Activated T-helper 17 cell treated with anti-CD3 and anti-CD28 coated beads, Interleukin-2, amount 50 U/mL, for 72 hours (primary cell): ENCODE measurements at regions not wholly inside any gene's neighbourhood (a gene's known extent, or its start where the extent isn't known, plus 50 kb on each side); places are given as distances from the start of the nearest gene placed in this dataset.

Source experiments
- ATAC-seq: fragments of 150-1000 bp; cut with Tn5 transposase; replicated peaks from 2 replicates; pipeline ENCODE4 v1.10.0; 2021; ENCODE audit warnings: mild to moderate bottlenecking, moderate library complexity
- H3K27ac Mint-ChIP-seq: one replicate; pipeline ENCODE4 v1.8.0; 2022; ENCODE audit warnings: mixed read lengths
- H3K27me3 Mint-ChIP-seq: one replicate; pipeline ENCODE4 v1.8.0; 2022; ENCODE audit warnings: mixed read lengths
- H3K36me3 Mint-ChIP-seq: one replicate; pipeline ENCODE4 v1.8.0; 2022; ENCODE audit warnings: low read depth, mild to moderate bottlenecking, mixed read lengths
- H3K4me1 Mint-ChIP-seq: one replicate; pipeline ENCODE4 v1.8.0; 2022; ENCODE audit warnings: mixed read lengths
- H3K4me3 Mint-ChIP-seq: one replicate; pipeline ENCODE4 v1.8.0; 2022; ENCODE audit warnings: mild to moderate bottlenecking, mixed read lengths
- H3K9me3 Mint-ChIP-seq: one replicate; pipeline ENCODE4 v1.8.0; 2022; ENCODE audit warnings: mixed read lengths

GRCh38 chr14:53807108-53807507, 149.5 kb downstream of the BMP4 start:
- no peaks in the 10 kb centered on the region for H3K27me3 Mint-ChIP-seq
- H3K9me3 Mint-ChIP-seq = peaks cover 3% of the 10 kb centered on the region
- no peak overlapping the region for H3K4me3 Mint-ChIP-seq
- H3K36me3 Mint-ChIP-seq = no peaks in the 10 kb centered on the region
- no peak overlapping the region for H3K27ac Mint-ChIP-seq
- no peak for ATAC-seq
- H3K4me1 Mint-ChIP-seq = no peaks in the 10 kb centered on the region

DNA sequence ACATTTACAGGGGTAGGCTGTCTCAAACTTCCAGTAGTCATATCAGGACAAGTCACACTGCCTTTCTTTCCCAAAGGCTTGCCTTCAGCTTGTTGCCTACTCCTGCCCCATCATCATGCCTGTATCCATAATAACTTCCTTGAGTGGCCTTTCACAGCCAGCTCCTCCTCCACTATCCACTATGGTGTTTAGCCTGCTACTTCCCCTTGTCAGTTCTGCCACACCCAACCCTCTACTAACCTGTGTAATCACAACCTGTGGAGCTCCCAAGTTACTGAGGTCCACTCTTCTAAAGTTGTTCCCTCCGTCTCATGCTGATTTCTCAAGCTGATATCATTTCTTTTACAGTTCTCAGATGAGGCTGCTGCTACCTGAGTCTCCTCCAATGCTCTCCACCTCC, 159.9 kb downstream of the BMP4 start:
- Mint-ChIP-seq H3K36me3 (no peaks in the 10 kb centered on the region), H3K27me3 (no peaks in the 10 kb centered on the region), H3K27ac (no peak overlapping the region), H3K4me1 (no peaks in the 10 kb centered on the region), H3K4me3 (no peak overlapping the region), H3K9me3 (peaks cover 11% of the 10 kb centered on the region)
- no peak for ATAC-seq

DNA sequence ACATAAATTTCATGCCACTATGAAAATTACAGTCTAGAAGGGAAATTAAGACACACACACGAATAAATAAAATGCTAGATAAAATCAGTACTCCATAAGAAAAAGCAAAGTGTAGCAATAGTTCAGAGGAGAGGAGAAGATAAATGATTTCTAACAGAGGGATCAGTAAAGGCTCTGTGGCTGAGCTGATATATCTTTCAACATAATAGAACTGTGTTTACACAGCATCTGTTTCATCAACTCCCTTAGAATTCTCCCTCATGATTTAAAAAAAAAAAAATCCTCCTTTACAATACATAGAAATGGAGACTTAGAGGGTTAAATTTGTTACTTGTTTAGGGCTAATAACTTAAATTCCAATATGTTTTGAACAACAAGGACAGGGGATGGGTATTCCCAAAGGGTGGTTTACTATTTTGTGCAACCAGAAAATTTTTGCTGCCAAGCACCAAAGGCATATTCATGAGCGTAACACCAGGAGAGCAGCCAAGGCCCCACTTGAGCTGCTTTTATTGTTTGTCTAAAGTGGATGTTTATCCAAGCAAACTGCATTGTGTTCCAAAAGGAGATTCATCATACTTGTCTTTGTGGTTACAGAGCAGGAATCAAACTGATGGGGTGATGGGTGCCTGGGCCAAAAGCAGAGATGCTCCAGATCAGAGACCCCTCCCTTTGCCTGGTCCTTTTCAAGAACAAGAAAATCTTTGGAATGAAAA, 162.7 kb downstream of the BMP4 start:
- H3K27me3 Mint-ChIP-seq = no peaks in the 10 kb centered on the region
- H3K27ac Mint-ChIP-seq = no peak overlapping the region
- no peaks in the 10 kb centered on the region for H3K9me3 Mint-ChIP-seq
- no peak overlapping the region for H3K4me3 Mint-ChIP-seq
- ATAC-seq = no peak
- H3K36me3 Mint-ChIP-seq = no peaks in the 10 kb centered on the region
- no peaks in the 10 kb centered on the region for H3K4me1 Mint-ChIP-seq

- no peak overlapping the region for H3K27ac Mint-ChIP-seq
- H3K4me1 Mint-ChIP-seq = no peaks in the 10 kb centered on the region
- H3K36me3 Mint-ChIP-seq = no peaks in the 10 kb centered on the region
- H3K9me3 Mint-ChIP-seq = no peaks in the 10 kb centered on the region
- H3K27me3 Mint-ChIP-seq = no peaks in the 10 kb centered on the region
- no peak overlapping the region for H3K4me3 Mint-ChIP-seq
- ATAC-seq = no peak
Observed at GRCh38 chr14:53792909-53793308, 163.7 kb downstream of the BMP4 start.

DNA sequence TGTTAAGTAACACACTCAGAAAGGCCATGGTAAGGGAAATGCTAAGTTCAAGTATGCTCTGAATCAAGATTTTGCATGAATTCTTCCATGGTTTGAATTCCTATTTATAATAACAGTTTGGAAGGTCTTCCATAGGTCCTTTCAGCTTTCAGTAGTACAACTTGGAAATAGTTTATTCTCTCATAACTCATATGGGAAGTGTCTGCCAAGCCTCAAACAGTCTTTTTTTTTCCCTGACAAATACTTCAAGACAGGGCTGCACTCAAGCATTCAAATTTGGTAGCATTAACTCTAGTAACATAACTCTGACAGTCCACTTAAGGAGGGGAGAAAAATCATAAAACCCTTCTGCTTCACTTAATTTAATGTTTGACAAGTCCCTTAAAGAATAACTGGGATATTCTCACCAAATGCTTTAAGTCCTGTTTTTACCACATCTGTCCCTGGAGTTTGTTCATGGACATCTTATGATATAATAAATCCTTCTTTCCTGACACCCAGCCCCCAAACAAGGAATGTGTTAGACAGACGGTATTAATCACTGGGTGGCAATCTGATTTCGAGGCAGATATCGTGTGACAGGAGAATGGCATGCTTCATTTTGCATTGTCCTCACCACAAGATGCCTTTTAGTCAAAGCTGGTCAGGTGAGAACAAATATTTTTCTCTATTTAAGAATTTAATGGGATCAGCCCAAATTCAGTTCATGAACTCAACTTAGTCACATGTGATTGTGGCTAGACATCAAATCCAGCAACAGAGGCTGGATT, 165.7 kb downstream of the BMP4 start:
- Mint-ChIP-seq H3K4me1 (no peaks in the 10 kb centered on the region), H3K36me3 (no peaks in the 10 kb centered on the region), H3K9me3 (no peaks in the 10 kb centered on the region), H3K4me3 (no peak overlapping the region), H3K27me3 (no peaks in the 10 kb centered on the region), H3K27ac (no peak overlapping the region)
- ATAC-seq = no peak

DNA sequence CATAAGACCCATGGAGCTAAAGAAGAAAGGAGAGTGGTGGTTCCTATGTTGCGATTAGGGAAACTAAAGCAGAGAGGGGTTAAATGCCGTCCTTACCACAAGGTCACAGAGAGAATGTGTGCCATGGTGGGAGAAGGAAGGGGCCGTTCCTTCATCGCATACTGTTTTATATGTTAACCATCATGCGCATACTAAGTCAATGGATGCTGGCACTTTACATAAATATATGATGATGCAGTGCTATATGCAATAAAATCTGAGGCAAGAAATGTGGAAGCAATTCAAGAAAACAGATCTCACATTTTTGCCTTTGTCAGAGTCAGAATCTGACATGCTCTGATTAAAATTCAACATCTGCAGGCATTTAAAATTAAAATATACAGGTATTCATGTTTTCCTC, 168.1 kb downstream of the BMP4 start:
- Mint-ChIP-seq H3K9me3 (peaks cover 4% of the 10 kb centered on the region), H3K4me3 (no peak overlapping the region), H3K36me3 (no peaks in the 10 kb centered on the region), H3K27ac (no peak overlapping the region), H3K27me3 (no peaks in the 10 kb centered on the region), H3K4me1 (no peaks in the 10 kb centered on the region)
- ATAC-seq = no peak

GRCh38 chr14:53786045-53786444, 170.6 kb downstream of the BMP4 start:
- H3K4me1 Mint-ChIP-seq = no peaks in the 10 kb centered on the region
- H3K36me3 Mint-ChIP-seq = no peaks in the 10 kb centered on the region
- ATAC-seq = no peak
- no peak overlapping the region for H3K27ac Mint-ChIP-seq
- H3K27me3 Mint-ChIP-seq = no peaks in the 10 kb centered on the region
- H3K9me3 Mint-ChIP-seq = peaks cover 4% of the 10 kb centered on the region
- no peak overlapping the region for H3K4me3 Mint-ChIP-seq

DNA sequence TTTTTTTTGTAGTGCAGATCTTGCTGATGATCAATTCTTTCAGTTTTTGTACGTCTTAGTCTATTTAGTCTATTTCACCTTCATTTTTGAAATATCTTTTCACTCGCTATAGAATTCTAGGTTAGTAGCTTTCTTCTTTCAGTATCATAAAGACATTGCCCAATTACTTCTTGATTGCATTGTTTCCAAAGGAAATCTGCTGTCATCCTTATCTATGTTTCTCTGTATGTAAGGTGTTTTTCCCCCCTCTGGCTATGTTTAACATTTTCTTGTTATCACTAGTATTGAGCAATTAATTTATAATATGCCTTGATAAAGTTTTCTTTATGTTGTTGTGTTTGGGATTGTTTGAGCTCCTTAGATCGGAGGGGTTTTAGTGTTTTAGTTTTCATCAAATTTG, 171.9 kb downstream of the BMP4 start:
- H3K4me1 Mint-ChIP-seq = no peaks in the 10 kb centered on the region

DNA sequence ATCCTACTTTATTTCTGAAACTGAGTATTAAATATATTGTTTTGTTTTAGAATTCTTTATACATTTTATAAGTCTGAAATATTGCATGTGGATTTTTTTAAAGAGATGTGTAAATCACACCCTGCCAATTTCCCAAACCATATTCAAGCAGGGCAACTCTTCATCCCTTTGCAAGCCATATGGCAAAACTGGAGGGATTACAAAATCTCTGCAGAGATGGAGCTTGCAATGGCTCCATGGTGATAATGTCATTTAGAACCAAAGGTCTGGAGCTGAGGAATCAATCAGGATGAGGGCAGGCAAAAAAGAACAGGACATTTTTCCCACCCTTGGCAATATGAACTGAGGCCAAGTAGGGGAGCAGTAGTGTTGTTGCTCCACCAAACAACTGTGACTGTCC, 173.4 kb downstream of the BMP4 start:
- H3K9me3 Mint-ChIP-seq = peaks cover 4% of the 10 kb centered on the region
- H3K27me3 Mint-ChIP-seq = no peaks in the 10 kb centered on the region
- no peak overlapping the region for H3K4me3 Mint-ChIP-seq
- H3K4me1 Mint-ChIP-seq = no peaks in the 10 kb centered on the region
- no peak overlapping the region for H3K27ac Mint-ChIP-seq
- H3K36me3 Mint-ChIP-seq = no peaks in the 10 kb centered on the region
- ATAC-seq = no peak

More for the DNA sequence above, 171.9 kb downstream of the BMP4 start:
- Mint-ChIP-seq H3K9me3 (peaks cover 4% of the 10 kb centered on the region), H3K27ac (no peak overlapping the region), H3K36me3 (no peaks in the 10 kb centered on the region), H3K27me3 (no peaks in the 10 kb centered on the region), H3K4me3 (no peak overlapping the region)
- no peak for ATAC-seq

DNA sequence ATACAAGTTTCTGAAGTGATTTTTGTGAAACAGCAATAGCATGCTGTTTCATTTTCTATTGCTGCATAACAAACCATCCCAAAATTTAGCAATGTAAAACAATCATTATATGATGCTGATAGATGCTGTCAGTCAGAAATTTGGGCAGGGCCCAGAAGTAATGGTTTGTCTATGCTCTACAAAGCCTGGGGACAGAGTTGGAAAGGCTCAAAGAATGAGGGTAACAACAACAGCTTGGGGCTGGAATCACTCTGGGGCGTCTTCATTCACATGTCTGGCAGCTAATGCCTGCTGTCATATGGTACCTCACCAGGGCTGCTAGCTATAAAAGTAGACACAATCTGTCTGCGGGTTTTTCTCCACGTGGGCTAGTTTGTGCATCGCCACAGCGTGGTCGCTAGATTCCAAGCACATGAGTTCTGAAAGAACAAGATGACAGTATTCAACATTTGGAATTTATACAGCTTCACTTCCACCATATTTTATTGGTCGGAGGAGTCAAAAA, 176.5 kb downstream of the BMP4 start:
- no peaks in the 10 kb centered on the region for H3K27me3 Mint-ChIP-seq

DNA sequence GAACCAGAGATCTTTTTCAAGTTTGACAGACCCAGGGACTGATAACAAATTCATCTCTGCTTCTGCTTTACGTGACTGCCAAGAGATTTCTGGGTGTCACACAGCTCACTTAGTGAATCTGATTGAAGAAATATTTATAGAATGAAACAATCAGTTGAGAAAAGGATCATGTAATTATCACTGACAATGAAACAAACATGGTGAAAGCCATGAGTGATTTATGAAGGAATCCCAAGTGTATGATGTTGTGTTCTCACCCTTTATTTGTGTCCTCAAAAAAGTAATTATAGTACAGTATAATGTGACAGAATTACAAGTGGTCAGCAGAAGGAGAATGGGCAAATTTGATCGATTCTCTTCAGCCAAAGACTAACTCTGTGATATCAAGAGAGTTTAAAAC, 177.3 kb downstream of the BMP4 start:
- H3K27me3 Mint-ChIP-seq = no peaks in the 10 kb centered on the region
- no peaks in the 10 kb centered on the region for H3K4me1 Mint-ChIP-seq
- H3K4me3 Mint-ChIP-seq = no peak overlapping the region
- H3K36me3 Mint-ChIP-seq = no peaks in the 10 kb centered on the region
- ATAC-seq = no peak
- H3K9me3 Mint-ChIP-seq = no peaks in the 10 kb centered on the region
- H3K27ac Mint-ChIP-seq = no peak overlapping the region

More for the DNA sequence above, 176.5 kb downstream of the BMP4 start:
- no peak overlapping the region for H3K27ac Mint-ChIP-seq
- no peaks in the 10 kb centered on the region for H3K4me1 Mint-ChIP-seq
- ATAC-seq = no peak
- peaks cover 4% of the 10 kb centered on the region for H3K9me3 Mint-ChIP-seq
- no peak overlapping the region for H3K4me3 Mint-ChIP-seq
- no peaks in the 10 kb centered on the region for H3K36me3 Mint-ChIP-seq

DNA sequence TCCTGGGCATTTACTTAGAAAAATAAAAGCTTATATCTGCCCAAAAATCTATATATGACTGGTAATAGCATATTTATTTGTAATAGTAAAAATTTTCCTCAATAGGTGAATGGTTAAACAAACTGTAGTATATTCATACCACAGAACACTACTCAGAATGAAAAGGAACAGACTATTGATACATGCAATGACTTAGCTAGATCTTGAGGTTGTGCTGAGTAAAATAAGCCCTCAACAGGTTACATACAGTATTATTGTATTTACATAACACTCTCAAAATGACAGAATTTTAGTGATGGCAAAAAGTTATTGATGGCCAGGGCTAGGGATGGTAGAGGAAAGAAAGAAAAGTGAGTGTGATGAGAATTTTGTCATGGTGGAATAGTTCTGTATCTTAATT, 178.4 kb downstream of the BMP4 start:
- no peak overlapping the region for H3K4me3 Mint-ChIP-seq
- H3K9me3 Mint-ChIP-seq = no peaks in the 10 kb centered on the region
- no peak overlapping the region for H3K27ac Mint-ChIP-seq
- H3K36me3 Mint-ChIP-seq = no peaks in the 10 kb centered on the region
- no peaks in the 10 kb centered on the region for H3K4me1 Mint-ChIP-seq
- ATAC-seq = no peak
- H3K27me3 Mint-ChIP-seq = no peaks in the 10 kb centered on the region

- no peaks in the 10 kb centered on the region for H3K4me1 Mint-ChIP-seq
- H3K4me3 Mint-ChIP-seq = no peak overlapping the region
- ATAC-seq = no peak
- H3K27me3 Mint-ChIP-seq = no peaks in the 10 kb centered on the region
- no peak overlapping the region for H3K27ac Mint-ChIP-seq
- H3K36me3 Mint-ChIP-seq = no peaks in the 10 kb centered on the region
- no peaks in the 10 kb centered on the region for H3K9me3 Mint-ChIP-seq
Observed at GRCh38 chr14:53772936-53773335, 183.7 kb downstream of the BMP4 start.

DNA sequence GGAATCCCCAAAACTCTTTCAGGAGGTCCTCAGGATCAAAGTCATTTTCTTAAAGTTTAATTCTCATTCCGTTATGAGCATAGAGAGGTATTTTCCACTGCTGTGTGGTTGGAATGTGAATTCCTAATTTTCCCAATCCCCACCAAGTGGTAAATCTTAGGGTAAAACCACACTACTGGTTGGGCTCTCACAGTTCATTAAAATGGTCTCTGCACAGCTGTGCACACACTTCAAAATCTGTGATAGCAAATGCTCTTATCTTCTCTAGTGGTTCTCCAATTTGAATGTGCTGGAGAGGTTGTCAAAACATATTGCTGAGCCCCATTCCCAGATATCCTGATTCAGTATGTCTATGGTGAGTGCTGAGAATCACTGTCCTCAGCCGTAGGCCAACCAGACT, 189.1 kb downstream of the BMP4 start:
- no peaks in the 10 kb centered on the region for H3K36me3 Mint-ChIP-seq
- ATAC-seq = no peak
- no peak overlapping the region for H3K4me3 Mint-ChIP-seq
- H3K27ac Mint-ChIP-seq = no peak overlapping the region
- no peaks in the 10 kb centered on the region for H3K9me3 Mint-ChIP-seq
- no peaks in the 10 kb centered on the region for H3K27me3 Mint-ChIP-seq
- no peaks in the 10 kb centered on the region for H3K4me1 Mint-ChIP-seq

DNA sequence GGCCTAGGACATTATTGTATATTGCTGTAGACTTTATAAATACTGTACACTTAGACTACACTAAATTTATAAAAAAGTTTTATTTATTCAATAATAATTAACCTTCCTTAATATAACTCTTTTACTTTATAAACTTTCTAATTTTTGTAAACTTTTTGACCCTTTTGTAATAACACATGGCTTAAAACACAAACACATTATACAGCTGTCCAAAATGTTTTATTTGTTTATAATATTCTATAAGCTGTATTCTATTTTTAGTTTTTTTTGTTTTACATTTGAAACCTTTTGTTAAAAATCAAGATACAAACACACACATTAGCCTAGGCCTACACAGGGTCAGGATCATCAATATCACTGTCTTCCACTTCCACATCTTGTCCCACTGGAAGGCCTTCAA, 190.0 kb downstream of the BMP4 start:
- Mint-ChIP-seq H3K9me3 (peaks cover 3% of the 10 kb centered on the region), H3K27me3 (no peaks in the 10 kb centered on the region)

More for the DNA sequence above, 190.0 kb downstream of the BMP4 start:
- H3K36me3 Mint-ChIP-seq = no peaks in the 10 kb centered on the region
- H3K27ac Mint-ChIP-seq = no peak overlapping the region
- ATAC-seq = no peak
- no peak overlapping the region for H3K4me3 Mint-ChIP-seq
- no peaks in the 10 kb centered on the region for H3K4me1 Mint-ChIP-seq
